Ishikawa (cell line): ENCODE measurements at regions not wholly inside any gene's neighbourhood (a gene's known extent, or its start where the extent isn't known, plus 50 kb on each side); places are given as distances from the start of the nearest gene placed in this dataset.

Experiments used
- CEBPB ChIP-seq: IDR thresholded peaks from 2 replicates; pipeline ENCODE4 v1.6.1; 2012
- CREB1 ChIP-seq: IDR thresholded peaks from 2 replicates; pipeline ENCODE4 v1.6.1; 2012; ENCODE audit warnings: low read depth
- EGR1 ChIP-seq: IDR thresholded peaks from 2 replicates; pipeline ENCODE4 v1.6.1; 2012
- EP300 ChIP-seq: IDR thresholded peaks from 2 replicates; pipeline ENCODE4 v1.6.1; 2012; ENCODE audit warnings: borderline replicate concordance
- FOXM1 ChIP-seq: IDR thresholded peaks from 2 replicates; pipeline ENCODE4 v1.6.1; 2012; ENCODE audit warnings: low read depth, borderline replicate concordance
- MAX ChIP-seq: IDR thresholded peaks from 2 replicates; pipeline ENCODE4 v1.6.1; 2012
- NFIC ChIP-seq: IDR thresholded peaks from 2 replicates; pipeline ENCODE4 v1.6.1; 2012
- RAD21 ChIP-seq: IDR thresholded peaks from 2 replicates; pipeline ENCODE4 v1.6.1; 2012; ENCODE audit warnings: low read depth
- REST ChIP-seq: IDR thresholded peaks from 2 replicates; pipeline ENCODE4 v1.6.1; 2012; ENCODE audit warnings: low read depth, mild to moderate bottlenecking
- TAF1 ChIP-seq: IDR thresholded peaks from 2 replicates; pipeline ENCODE4 v1.6.1; 2012; ENCODE audit warnings: low read depth, mild to moderate bottlenecking
- TCF12 ChIP-seq: IDR thresholded peaks from 2 replicates; pipeline ENCODE4 v1.6.1; 2012; ENCODE audit warnings: low read depth
- TEAD4 ChIP-seq: IDR thresholded peaks from 2 replicates; pipeline ENCODE4 v1.6.1; 2012
- USF1 ChIP-seq: IDR thresholded peaks from 2 replicates; pipeline ENCODE4 v1.6.1; 2012
- YY1 ChIP-seq: IDR thresholded peaks from 2 replicates; pipeline ENCODE4 v1.6.1; 2012; ENCODE audit warnings: low read depth
- ZBTB7A ChIP-seq: IDR thresholded peaks from 2 replicates; pipeline ENCODE4 v1.6.1; 2012; ENCODE audit warnings: low read depth

- TF ChIP-seq CEBPB, result no peak
- no peak for TF ChIP-seq YY1
- no peak for TF ChIP-seq NFIC
- TF ChIP-seq USF1, result no peak
- no peak for TF ChIP-seq CREB1
Observed at GRCh38 chr2:67771380-67771779, 291.4 kb downstream of the C1D start.

- no peak for TF ChIP-seq CREB1
- TF ChIP-seq CEBPB, result peak; percentile 64
- no peak for TF ChIP-seq TCF12
Observed at GRCh38 chr2:67772216-67773170, 290.3 kb downstream of the C1D start.

- no peak for TF ChIP-seq ZBTB7A
- TF ChIP-seq RAD21, result no peak
- no peak for TF ChIP-seq NFIC
- no peak for TF ChIP-seq USF1
- TF ChIP-seq TEAD4, result no peak
Observed at GRCh38 chr2:67773851-67774250, 289.0 kb downstream of the C1D start.

- TF ChIP-seq MAX (no peak), TEAD4 (no peak), TCF12 (no peak), USF1 (no peak)
Observed at GRCh38 chr2:67776276-67776675, 286.5 kb downstream of the C1D start.

GRCh38 chr2:67777010-67777409, 285.8 kb downstream of the C1D start:
- TF ChIP-seq TEAD4, result no peak
- TF ChIP-seq ZBTB7A, result no peak
- TF ChIP-seq MAX, result no peak
- no peak for TF ChIP-seq RAD21
- no peak for TF ChIP-seq TCF12
- no peak for TF ChIP-seq YY1
- no peak for TF ChIP-seq USF1
- TF ChIP-seq CREB1, result no peak

GRCh38 chr2:67777836-67778429, 284.9 kb downstream of the C1D start:
- TF ChIP-seq TAF1, result no peak
- no peak for TF ChIP-seq ZBTB7A
- TF ChIP-seq TCF12, result no peak
- no peak for TF ChIP-seq TEAD4
- no peak for TF ChIP-seq CEBPB
- no peak for TF ChIP-seq USF1
- TF ChIP-seq NFIC, result no peak
- TF ChIP-seq EGR1, result no peak
- TF ChIP-seq FOXM1, result no peak
- TF ChIP-seq MAX, result no peak
- no peak for TF ChIP-seq YY1
- no peak for TF ChIP-seq CREB1
- TF ChIP-seq RAD21, result no peak
- TF ChIP-seq EP300, result no peak
- no peak for TF ChIP-seq REST
